ENCODE measurements at regions not wholly inside any gene's neighbourhood (a gene's known extent, or its start where the extent isn't known, plus 50 kb on each side); places are given as distances from the start of the nearest gene placed in this dataset.

DNA sequence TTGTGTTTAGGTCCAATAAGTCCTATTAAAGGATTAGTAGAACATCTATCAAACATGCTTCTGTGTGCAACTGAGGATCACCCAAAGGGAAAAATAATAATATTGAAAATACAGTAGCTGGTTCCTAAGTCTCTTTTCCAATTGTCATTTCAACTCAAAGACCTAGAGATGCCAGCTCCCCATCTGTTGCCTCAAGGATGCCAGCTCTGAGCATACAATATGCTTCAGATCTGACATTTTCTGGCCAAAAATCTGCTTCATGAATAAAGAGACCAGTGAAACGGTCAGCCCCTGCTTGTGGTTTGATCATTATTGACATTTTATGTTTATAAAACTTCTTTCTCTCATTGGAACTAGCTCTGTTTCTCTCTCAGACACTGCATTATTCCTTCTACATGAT, 72.9 kb downstream of the CCDC185 start:
- no peak overlapping the region for H3K27ac ChIP-seq (ENCODE audit: low read depth in 1 of 3, low read length in 2 of 3)
- no peaks in the 10 kb centered on the region for H3K4me1 ChIP-seq (ENCODE audit: control insufficient read depth in 3 of 3, insufficient read depth in 2 of 3, low read depth in 1 of 3, low read length in 2 of 3)
- H3K27me3 ChIP-seq (ENCODE audit: control insufficient read depth in 3 of 3, insufficient read depth in 3 of 3, low read length in 3 of 3), result peaks cover 0 to 3% (median 0%) of the 10 kb centered on the region in 3 donors
- no peaks in the 10 kb centered on the region for H3K9me3 ChIP-seq (ENCODE audit: control insufficient read depth in 2 of 2, insufficient read depth in 1 of 2, low read depth in 1 of 2, low read length in 1 of 2)
- FAIRE-seq, result no peak
- no peaks in the 10 kb centered on the region for H3K36me3 ChIP-seq (ENCODE audit: control insufficient read depth in 3 of 3, insufficient read depth in 2 of 3, low read depth in 1 of 3, low read length in 3 of 3)
- WGBS, 3 donors, result 45 to 73% (median 58%) methylated on average over 1 of the region's 1 CpG
- no peak overlapping the region for H3K4me3 ChIP-seq (ENCODE audit: low read depth in 1 of 3, low read length in 3 of 3)
- DNase-seq, result no peak

DNA sequence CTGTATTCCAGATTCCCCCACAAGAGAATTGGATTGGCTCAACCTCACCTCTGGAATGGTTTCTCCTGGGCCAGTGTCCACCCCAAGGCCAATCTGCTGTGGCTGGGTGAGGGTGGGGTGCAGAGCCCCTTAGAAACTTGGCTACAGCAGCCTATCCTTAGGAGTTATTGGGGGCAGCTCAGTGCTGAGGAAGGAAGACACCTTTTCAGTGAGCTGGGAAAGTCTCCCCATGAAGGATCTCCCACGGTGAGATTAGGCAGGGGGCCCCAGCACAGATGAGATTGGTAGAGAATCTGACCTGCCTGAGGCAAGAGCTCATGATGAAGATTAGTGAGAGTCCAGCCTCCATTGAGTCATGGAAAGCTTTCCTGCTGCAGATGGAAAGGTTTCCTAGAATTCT, 78.4 kb downstream of the CCDC185 start:
- Histone ChIP-seq H3K4me3 (ENCODE audit: low read depth in 1 of 3, low read length in 3 of 3) (no peak overlapping the region), H3K4me1 (ENCODE audit: control insufficient read depth in 3 of 3, insufficient read depth in 2 of 3, low read depth in 1 of 3, low read length in 2 of 3) (no peaks in the 10 kb centered on the region), H3K27me3 (ENCODE audit: control insufficient read depth in 3 of 3, insufficient read depth in 3 of 3, low read length in 3 of 3) (peaks cover 0 to 5% (median 0%) of the 10 kb centered on the region in 3 donors), H3K27ac (ENCODE audit: low read depth in 1 of 3, low read length in 2 of 3) (no peak overlapping the region), H3K9me3 (ENCODE audit: control insufficient read depth in 2 of 2, insufficient read depth in 1 of 2, low read depth in 1 of 2, low read length in 1 of 2) (no peaks in the 10 kb centered on the region), H3K36me3 (ENCODE audit: control insufficient read depth in 3 of 3, insufficient read depth in 2 of 3, low read depth in 1 of 3, low read length in 3 of 3) (no peaks in the 10 kb centered on the region)
- FAIRE-seq (no peak), DNase-seq (no peak)
- 73 to 81% (median 81%) methylated on average over 1 of the region's 1 CpG for WGBS, 3 donors

DNA sequence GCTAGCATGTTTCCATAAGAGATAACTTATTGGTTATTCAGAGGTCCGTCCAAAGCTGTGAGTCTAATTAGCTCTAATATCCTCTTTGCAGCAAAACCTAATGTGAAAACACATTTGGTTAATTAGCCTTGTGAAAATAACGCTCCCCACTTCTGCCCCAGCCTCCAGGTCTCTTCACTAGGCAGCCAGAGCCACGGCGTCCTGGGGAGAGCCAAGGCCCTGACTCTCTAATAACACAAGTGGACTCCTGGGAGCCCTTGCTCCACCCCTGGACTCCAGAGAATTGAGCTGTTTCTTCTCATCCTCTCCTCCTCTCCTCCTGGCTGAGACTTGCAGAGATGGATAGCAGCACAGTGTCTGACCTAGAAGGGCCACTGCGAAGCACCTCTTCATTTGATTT, 78.8 kb downstream of the CCDC185 start:
- Histone ChIP-seq H3K4me3 (ENCODE audit: low read depth in 1 of 3, low read length in 3 of 3) (no peak overlapping the region), H3K36me3 (ENCODE audit: control insufficient read depth in 3 of 3, insufficient read depth in 2 of 3, low read depth in 1 of 3, low read length in 3 of 3) (no peaks in the 10 kb centered on the region)

DNA sequence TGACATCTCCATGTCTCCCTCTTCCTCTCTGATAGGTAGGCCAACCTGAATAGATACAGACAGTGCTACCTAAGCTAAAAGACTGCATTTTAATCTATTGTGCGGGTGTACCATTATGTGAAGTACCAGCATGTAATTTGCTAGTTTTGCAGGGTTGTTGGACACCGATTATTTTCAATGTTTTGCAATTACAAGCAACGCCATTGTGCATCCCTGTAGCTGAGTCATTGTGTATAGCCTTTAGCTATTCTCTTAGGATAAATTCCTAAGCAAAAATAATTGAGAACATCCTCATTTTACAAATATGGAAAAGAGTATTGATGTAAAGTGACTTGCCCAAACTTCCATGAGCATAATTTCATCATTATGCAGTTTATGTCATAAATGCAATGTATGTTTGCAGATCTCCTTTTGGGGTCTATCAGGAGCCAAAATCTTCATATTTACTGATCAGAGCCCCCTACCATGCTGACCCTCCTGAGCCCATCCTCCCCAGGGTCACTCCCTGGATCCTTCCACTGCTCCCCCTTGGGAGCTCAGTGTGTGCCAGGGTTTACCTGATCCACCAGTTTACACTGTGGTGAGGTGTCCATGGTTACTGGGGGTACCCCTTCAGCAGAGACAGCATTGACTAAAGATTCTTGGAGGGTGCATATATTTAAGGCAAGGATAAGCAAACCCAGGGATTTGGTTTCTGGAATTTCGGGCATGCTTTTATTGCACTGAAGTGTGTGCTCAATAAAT, 80.6 kb downstream of the CCDC185 start:
- WGBS, 3 donors, result 70 to 84% (median 73%) methylated on average over 4 of the region's 4 CpGs
- no peaks in the 10 kb centered on the region for H3K9me3 ChIP-seq (ENCODE audit: control insufficient read depth in 2 of 2, insufficient read depth in 1 of 2, low read depth in 1 of 2, low read length in 1 of 2)
- no peak for FAIRE-seq
- DNase-seq, result no peak
- H3K4me1 ChIP-seq (ENCODE audit: control insufficient read depth in 3 of 3, insufficient read depth in 2 of 3, low read depth in 1 of 3, low read length in 2 of 3), result no peaks in the 10 kb centered on the region
- no peaks in the 10 kb centered on the region for H3K36me3 ChIP-seq (ENCODE audit: control insufficient read depth in 3 of 3, insufficient read depth in 2 of 3, low read depth in 1 of 3, low read length in 3 of 3)
- no peak overlapping the region for H3K4me3 ChIP-seq (ENCODE audit: low read depth in 1 of 3, low read length in 3 of 3)
- no peak overlapping the region for H3K27ac ChIP-seq (ENCODE audit: low read depth in 1 of 3, low read length in 2 of 3)
- peaks cover 0 to 3% (median 3%) of the 10 kb centered on the region in 3 donors for H3K27me3 ChIP-seq (ENCODE audit: control insufficient read depth in 3 of 3, insufficient read depth in 3 of 3, low read length in 3 of 3)

More for the DNA sequence above, 78.8 kb downstream of the CCDC185 start:
- DNase-seq (no peak), FAIRE-seq (no peak)
- H3K9me3 ChIP-seq (ENCODE audit: control insufficient read depth in 2 of 2, insufficient read depth in 1 of 2, low read depth in 1 of 2, low read length in 1 of 2), result no peaks in the 10 kb centered on the region
- H3K27ac ChIP-seq (ENCODE audit: low read depth in 1 of 3, low read length in 2 of 3), result no peak overlapping the region
- H3K4me1 ChIP-seq (ENCODE audit: control insufficient read depth in 3 of 3, insufficient read depth in 2 of 3, low read depth in 1 of 3, low read length in 2 of 3), result no peaks in the 10 kb centered on the region
- peaks cover 0 to 3% (median 2%) of the 10 kb centered on the region in 3 donors for H3K27me3 ChIP-seq (ENCODE audit: control insufficient read depth in 3 of 3, insufficient read depth in 3 of 3, low read length in 3 of 3)
- 75 to 84% (median 76%) methylated on average over 5 of the region's 5 CpGs for WGBS, 3 donors

DNA sequence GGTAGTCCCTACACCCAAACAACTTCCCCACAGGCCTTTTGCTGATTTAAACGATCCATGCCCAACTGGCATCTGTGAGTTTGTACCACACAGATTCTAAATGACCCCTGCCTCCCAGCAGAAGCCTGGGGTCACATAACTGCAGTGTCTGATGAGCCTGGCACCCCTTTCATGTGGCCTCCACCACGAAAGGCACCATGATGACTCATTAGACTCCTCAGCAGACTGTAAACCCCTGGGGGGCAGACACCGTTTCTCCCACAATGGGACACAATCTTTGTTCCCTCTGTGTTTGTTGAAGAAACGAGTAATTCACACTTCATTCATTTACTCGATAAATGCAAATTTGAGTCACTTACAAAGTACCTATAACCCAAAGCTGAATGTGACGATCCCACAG, 81.6 kb downstream of the CCDC185 start:
- no peaks in the 10 kb centered on the region for H3K9me3 ChIP-seq (ENCODE audit: control insufficient read depth in 2 of 2, insufficient read depth in 1 of 2, low read depth in 1 of 2, low read length in 1 of 2)
- peaks cover 0 to 10% (median 5%) of the 10 kb centered on the region in 3 donors for H3K27me3 ChIP-seq (ENCODE audit: control insufficient read depth in 3 of 3, insufficient read depth in 3 of 3, low read length in 3 of 3)
- DNase-seq (no peak), FAIRE-seq (no peak)
- WGBS, 3 donors, result 76 to 80% (median 76%) methylated on average over 6 of the region's 6 CpGs
- no peaks in the 10 kb centered on the region for H3K36me3 ChIP-seq (ENCODE audit: control insufficient read depth in 3 of 3, insufficient read depth in 2 of 3, low read depth in 1 of 3, low read length in 3 of 3)
- H3K4me3 ChIP-seq (ENCODE audit: low read depth in 1 of 3, low read length in 3 of 3), result no peak overlapping the region
- no peak overlapping the region for H3K27ac ChIP-seq (ENCODE audit: low read depth in 1 of 3, low read length in 2 of 3)
- no peaks in the 10 kb centered on the region for H3K4me1 ChIP-seq (ENCODE audit: control insufficient read depth in 3 of 3, insufficient read depth in 2 of 3, low read depth in 1 of 3, low read length in 2 of 3)

DNA sequence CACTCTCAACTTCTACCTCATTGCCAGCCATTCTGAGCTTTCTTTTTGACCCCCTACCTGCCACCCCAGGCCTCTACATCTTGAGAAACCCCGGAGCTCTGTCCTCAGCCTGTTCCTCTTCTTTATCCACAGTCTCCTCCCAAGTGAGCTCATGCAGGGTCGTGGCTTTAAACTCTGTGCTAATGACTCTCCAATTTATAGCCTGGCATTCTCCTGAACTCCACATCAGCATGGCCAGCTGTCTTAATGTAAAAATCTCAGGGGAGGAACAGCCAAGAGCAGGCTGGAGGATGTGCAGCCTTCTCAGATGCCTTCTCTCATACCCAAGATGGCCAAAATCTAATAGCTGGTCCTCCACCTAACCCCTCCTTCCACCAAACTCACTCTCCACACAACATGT, 84.2 kb downstream of the CCDC185 start:
- peaks cover 0 to 11% (median 7%) of the 10 kb centered on the region in 3 donors for H3K27me3 ChIP-seq (ENCODE audit: control insufficient read depth in 3 of 3, insufficient read depth in 3 of 3, low read length in 3 of 3)
- no peaks in the 10 kb centered on the region for H3K4me1 ChIP-seq (ENCODE audit: control insufficient read depth in 3 of 3, insufficient read depth in 2 of 3, low read depth in 1 of 3, low read length in 2 of 3)
- no peaks in the 10 kb centered on the region for H3K36me3 ChIP-seq (ENCODE audit: control insufficient read depth in 3 of 3, insufficient read depth in 2 of 3, low read depth in 1 of 3, low read length in 3 of 3)
- no peak for FAIRE-seq
- H3K9me3 ChIP-seq (ENCODE audit: control insufficient read depth in 2 of 2, insufficient read depth in 1 of 2, low read depth in 1 of 2, low read length in 1 of 2), result no peaks in the 10 kb centered on the region
- no peak for DNase-seq
- WGBS, 3 donors, result 38 to 42% (median 39%) methylated on average over 2 of the region's 2 CpGs
- H3K27ac ChIP-seq (ENCODE audit: low read depth in 1 of 3, low read length in 2 of 3), result no peak overlapping the region
- H3K4me3 ChIP-seq (ENCODE audit: low read depth in 1 of 3, low read length in 3 of 3), result no peak overlapping the region

DNA sequence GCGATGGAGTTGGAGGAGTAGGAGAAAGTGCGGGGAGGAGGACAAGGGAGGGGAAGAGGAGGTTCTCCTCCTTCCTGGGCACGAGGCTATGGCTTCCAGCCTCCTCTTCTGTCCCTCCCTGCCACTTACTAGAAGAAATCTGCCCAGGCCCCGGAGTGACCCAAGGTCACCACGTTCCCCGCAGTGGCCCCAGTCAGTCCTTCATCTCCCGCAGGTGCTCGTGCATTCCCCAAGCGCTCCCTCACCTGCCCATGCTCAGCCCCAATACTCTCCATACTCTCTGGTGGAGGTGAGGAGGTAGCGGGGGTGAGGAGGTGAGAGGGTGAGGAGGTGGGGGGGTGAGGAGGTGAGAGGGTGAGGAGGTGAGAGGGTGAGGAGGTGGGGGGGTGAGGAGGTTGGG, 85.4 kb downstream of the CCDC185 start:
- WGBS, 3 donors, result 75 to 85% (median 79%) methylated on average over 9 to 10 of the region's 10 CpGs
- no peaks in the 10 kb centered on the region for H3K4me1 ChIP-seq (ENCODE audit: control insufficient read depth in 3 of 3, insufficient read depth in 2 of 3, low read depth in 1 of 3, low read length in 2 of 3)
- H3K27ac ChIP-seq (ENCODE audit: low read depth in 1 of 3, low read length in 2 of 3), result no peak overlapping the region
- H3K36me3 ChIP-seq (ENCODE audit: control insufficient read depth in 3 of 3, insufficient read depth in 2 of 3, low read depth in 1 of 3, low read length in 3 of 3), result no peaks in the 10 kb centered on the region
- peaks cover 0 to 11% (median 7%) of the 10 kb centered on the region in 3 donors for H3K27me3 ChIP-seq (ENCODE audit: control insufficient read depth in 3 of 3, insufficient read depth in 3 of 3, low read length in 3 of 3)
- H3K4me3 ChIP-seq (ENCODE audit: low read depth in 1 of 3, low read length in 3 of 3), result no peak overlapping the region
- FAIRE-seq (no peak), DNase-seq (no peak)
- H3K9me3 ChIP-seq (ENCODE audit: control insufficient read depth in 2 of 2, insufficient read depth in 1 of 2, low read depth in 1 of 2, low read length in 1 of 2), result no peaks in the 10 kb centered on the region

DNA sequence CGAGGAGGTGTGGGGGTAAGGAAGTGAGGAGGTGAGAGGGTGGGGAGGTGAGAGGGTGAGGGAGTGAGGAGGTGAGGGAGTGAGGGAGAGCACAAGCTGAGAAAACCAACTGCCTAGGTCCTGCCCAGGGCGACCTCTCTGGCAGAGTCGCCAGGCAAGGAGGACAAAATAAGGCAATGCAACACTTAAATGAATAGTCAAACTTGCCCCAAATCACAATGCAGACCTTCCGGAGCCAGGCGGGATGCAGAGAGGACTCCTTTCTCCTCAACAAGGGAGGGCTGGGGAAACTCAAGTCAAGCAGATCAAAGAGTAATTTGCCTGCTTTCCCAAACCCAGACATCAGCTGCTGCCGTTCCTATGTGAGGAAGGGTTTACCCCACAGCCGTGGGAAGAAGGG, 86.0 kb downstream of the CCDC185 start:
- 24 to 31% (median 24%) methylated on average over 7 of the region's 7 CpGs for WGBS, 3 donors
- FAIRE-seq (no peak), DNase-seq (no peak)
- Histone ChIP-seq H3K27me3 (ENCODE audit: control insufficient read depth in 3 of 3, insufficient read depth in 3 of 3, low read length in 3 of 3) (peaks cover 0 to 11% (median 7%) of the 10 kb centered on the region in 3 donors), H3K9me3 (ENCODE audit: control insufficient read depth in 2 of 2, insufficient read depth in 1 of 2, low read depth in 1 of 2, low read length in 1 of 2) (no peaks in the 10 kb centered on the region), H3K27ac (ENCODE audit: low read depth in 1 of 3, low read length in 2 of 3) (no peak overlapping the region), H3K36me3 (ENCODE audit: control insufficient read depth in 3 of 3, insufficient read depth in 2 of 3, low read depth in 1 of 3, low read length in 3 of 3) (no peaks in the 10 kb centered on the region), H3K4me1 (ENCODE audit: control insufficient read depth in 3 of 3, insufficient read depth in 2 of 3, low read depth in 1 of 3, low read length in 2 of 3) (no peaks in the 10 kb centered on the region), H3K4me3 (ENCODE audit: low read depth in 1 of 3, low read length in 3 of 3) (no peak overlapping the region)
